ENCODE measurements at regions not wholly inside any gene's neighbourhood (a gene's known extent, or its start where the extent isn't known, plus 50 kb on each side); places are given as distances from the start of the nearest gene placed in this dataset.
"Not testable (repeated sequence)": the region's sequence is repeated elsewhere in the genome, so short reads cannot be mapped to it uniquely, and the experiment has no call there.

GRCh38 chr7:49486974-49487829, 286.2 kb upstream of the VWC2 start:
- DNase-seq = no peak

GRCh38 chr7:49487830-49488140, 285.7 kb upstream of the VWC2 start:
- DNase-seq = no peak

DNA sequence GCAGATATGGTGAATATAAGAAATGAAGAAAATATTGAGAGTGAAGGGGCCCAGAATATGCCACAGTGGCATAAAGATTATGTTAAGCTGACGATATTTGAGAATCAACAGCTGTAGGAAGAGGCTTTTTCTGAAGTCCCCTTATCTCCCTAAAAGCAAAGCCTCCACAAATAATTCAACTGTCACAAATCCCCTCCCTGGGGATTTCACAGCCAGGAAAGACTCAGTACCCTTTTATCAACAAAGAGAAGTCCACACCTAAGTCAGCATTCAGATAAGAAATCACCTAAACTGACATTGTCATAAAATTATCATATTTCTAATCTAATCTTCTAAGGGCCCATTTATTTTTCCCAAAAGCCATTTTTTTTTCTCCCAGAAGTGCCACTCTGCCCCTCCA, 284.9 kb upstream of the VWC2 start:
- no peak for DNase-seq

- no peak for DNase-seq
These were observed 276.0 kb upstream of the VWC2 start for GRCh38 chr7:49497471-49497870.

- no peak for DNase-seq
These were observed 272.7 kb upstream of the VWC2 start for GRCh38 chr7:49500741-49501140.

GRCh38 chr7:49507206-49507605, 266.2 kb upstream of the VWC2 start:
- not testable (repeated sequence) for DNase-seq

GRCh38 chr7:49513911-49514310, 259.5 kb upstream of the VWC2 start:
- DNase-seq = no peak

DNA sequence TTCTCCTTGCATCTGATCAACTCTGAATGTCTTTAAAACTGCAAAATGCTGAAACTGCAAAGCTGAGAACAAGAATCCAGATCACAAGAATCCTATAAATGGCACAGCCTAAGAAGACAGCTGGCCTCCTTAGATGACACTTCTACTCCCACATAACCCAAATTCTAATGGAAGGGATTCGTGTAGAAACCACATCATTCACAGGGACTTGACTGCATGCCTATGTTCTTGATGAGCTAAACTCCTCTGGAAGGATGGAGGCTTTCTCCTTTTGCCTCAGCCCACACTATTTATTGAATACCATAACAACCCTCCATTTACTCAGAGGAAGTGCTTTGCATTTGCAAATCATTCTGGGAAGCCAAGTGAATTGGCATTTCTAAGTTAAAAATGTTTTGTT, 252.5 kb upstream of the VWC2 start:
- no peak for DNase-seq

GRCh38 chr7:49522111-49522510, 251.3 kb upstream of the VWC2 start:
- DNase-seq = no peak

DNA sequence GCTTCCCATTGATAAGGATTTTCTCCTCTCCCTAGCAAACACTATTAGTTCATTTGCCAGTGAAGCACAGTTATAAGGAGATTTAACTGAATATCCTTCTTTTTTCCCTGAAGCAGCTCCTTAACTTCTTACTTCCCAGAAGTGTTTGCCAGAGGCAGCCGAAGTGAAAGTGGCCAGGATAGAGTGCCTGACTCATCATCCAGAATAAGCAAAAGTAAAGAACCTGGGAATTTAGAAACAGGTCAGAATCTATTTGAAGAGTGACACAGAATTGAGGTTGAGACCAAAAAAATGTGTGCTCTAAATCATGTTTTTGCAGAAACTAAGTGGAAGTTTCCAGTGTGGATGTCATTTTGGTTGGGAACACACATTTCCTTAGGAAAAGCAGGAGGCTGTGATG, 249.6 kb upstream of the VWC2 start:
- DNase-seq = no peak

DNA sequence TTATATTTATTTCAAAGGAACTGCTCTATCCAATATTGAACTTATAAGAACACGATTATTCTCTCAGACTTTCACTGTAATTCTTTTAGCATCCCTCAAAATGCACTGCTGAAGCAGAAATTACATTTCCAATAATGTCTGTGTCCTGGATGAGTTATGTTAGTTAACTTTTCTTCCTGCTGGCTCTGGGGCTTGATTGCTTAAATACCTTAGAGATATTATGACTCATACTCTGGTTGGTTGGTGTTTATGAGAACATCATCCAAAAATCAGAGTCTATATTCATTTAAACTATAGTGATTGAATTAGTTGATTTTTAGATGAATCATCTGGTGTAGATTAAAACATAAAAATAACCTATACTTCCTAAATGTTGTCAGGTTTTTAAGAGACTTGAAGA, 246.3 kb upstream of the VWC2 start:
- no peak for DNase-seq

DNA sequence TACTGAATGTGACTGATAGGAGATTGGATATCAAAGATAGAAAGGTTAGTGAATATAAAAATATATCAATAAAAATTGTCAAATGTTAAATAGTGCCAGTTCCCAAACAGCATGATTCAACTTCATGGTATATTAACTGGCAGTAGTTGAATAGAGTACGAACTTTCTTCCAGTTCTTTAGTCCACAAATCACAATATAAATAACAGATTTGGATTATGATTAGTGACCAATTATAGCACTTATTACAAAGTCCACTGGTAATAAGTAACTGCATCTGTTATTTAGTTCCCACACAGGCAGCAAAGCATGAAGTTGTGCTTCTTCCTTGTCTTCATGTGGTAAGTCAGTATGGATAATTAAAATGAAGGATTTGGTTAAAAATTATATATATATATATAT, 243.0 kb upstream of the VWC2 start:
- DNase-seq = no peak

DNA sequence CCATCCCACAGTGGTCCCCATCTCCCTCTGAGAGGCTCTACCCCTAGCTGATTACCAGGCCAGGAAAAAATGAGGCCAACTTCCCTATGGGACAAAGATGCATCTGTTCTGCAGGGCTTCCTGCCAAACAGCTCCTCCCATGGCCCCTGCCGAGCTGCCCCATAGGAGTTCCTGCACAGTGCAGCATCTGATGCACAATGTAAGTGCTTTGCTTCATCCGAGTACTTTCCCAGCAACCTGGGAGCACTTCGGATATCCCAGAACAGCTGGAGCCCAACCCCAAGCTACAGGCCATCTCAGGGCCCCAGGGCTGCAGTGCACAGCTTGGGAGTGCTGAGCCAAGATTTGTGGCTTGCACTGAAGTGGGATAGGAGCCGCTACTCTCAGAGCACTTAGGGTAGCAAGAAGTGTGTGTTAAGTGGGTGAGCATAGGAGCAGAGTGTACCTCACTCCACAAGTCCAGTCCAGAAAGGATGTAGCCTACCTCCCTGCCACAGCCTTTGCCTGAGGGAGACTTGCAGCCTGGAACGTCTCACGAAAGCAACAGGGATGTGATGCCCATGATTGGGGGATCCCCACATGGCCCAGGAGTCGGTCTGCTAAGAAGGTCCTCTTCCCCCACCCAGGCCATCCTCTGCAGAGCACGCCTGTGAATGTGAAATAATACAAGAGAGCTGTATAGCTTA, 209.6 kb upstream of the VWC2 start:
- DNase-seq = no peak

DNA sequence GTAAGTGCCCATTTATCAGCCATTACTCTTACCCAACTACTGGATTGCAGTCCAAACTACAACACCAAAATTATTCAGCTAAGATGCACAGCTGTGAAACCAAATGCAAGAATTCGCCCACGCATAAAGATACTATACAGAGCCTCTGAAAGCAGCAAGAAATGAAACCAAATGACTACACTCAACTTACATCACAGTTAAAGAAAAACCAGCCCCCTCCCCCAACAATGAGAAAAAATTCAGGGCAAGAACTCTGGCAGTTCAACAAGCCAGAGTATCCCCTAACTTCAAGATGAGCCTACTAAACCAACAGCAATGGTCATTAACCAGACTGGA, 209.1 kb upstream of the VWC2 start:
- DNase-seq = no peak

- DNase-seq = no peak
These were observed 195.9 kb upstream of the VWC2 start for GRCh38 chr7:49577576-49577975.

DNA sequence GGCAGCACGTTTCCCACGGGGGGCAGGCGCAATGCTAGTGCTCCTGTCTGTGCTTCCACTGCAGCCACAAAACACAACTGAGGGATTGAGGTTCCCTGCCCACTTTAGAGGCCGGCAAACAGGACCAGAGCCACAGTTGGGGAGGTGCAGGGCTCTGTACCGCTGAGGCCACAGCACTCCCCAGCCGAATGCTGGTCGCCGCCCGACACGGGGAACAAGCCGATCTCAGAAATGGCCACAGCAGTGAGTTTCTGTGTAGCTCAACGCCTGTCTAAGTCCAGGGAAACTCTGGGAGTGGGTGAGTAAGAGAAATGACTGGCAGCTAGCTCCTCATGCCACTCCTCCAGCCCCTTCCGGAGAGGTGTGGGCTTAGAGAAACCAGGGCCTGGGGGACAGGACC, 194.0 kb upstream of the VWC2 start:
- no peak for DNase-seq

- no peak for DNase-seq
These were observed 193.4 kb upstream of the VWC2 start for GRCh38 chr7:49580000-49580399.

DNA sequence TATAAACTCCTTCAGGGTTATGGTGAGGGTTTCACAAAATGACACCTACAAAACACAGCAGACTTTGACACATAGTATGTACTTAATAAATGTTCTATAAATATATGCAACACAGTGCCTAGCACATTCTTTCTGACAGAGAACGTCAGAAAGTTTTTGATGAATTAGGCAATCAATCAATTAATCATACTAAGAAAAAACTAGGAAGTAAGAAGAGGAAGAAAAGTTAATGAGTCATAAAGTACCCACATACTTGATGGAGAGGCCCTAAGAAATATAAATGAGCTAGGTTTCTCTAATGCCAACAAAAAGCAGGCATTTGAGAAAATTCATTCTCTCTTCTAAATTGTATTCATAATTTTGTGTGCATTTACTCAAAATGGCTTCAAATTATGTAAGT, 192.7 kb upstream of the VWC2 start:
- DNase-seq = no peak

GRCh38 chr7:49583440-49583839, 190.0 kb upstream of the VWC2 start:
- no peak for DNase-seq

DNA sequence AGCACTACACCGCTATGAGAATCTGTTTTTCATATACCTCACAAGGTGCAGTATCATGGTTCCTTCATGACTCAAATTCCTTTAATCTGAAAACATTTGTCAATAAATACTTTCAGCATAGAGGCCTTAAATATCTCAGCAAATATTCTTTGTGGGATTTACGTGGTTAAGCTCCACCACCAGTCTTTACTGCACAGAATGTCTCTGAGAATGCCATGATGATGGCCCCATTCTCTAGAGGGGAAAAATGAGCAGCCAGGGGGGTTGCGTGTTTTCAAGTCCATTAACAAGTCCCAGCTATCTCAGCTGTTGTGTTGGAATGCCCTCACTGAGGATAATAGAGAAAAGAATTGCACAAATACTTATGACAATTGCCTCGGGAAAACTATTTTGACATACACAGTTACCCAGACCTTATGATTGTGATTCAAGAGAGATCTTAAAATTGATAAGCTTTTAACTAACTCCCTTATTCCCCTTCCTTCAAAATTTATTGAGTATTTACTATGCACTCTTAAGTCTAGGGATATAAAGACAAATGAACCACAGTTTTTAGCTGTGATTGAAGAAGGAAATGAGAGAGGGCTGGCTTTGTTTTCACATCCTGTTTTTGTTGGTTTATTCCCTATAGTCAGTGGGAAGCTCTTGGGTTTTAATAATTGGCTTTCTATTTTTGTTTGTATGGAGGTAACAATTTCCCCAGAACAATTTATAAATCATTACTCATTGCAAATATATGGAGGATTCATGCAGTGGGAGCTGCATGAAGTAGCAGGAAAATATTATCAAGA, 176.5 kb upstream of the VWC2 start:
- DNase-seq = no peak

- no peak for DNase-seq
These were observed 175.6 kb upstream of the VWC2 start for GRCh38 chr7:49597805-49598204.

- DNase-seq = no peak
These were observed 161.5 kb upstream of the VWC2 start for GRCh38 chr7:49611951-49612350.

DNA sequence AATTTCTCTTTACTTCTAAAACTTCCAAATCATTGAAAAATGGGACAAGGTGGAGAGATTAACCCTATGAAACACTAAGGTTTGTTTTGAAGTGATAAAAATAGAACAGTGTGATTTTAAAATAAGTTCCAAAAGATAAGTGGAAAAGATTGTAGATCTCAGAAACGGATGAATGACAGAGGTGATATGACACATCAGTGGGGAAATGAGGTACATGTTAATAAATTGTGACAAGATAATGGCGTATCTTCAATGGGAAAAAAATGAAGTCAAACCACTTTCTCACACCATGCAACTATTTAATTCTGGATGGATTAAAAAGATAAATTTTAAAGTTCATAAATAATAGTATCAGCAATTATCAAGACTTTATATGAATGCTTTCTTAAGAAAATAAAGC, 159.7 kb upstream of the VWC2 start:
- no peak for DNase-seq

GRCh38 chr7:49614974-49615373, 158.5 kb upstream of the VWC2 start:
- DNase-seq = not testable (repeated sequence)
